Stimulated activated CD4-positive, alpha-beta T cell treated with anti-CD3 and anti-CD28 coated beads, TNF-alpha, amount 100 ng/mL, for 24 hours (primary cell): ENCODE measurements at regions not wholly inside any gene's neighbourhood (a gene's known extent, or its start where the extent isn't known, plus 50 kb on each side); places are given as distances from the start of the nearest gene placed in this dataset.

Source experiments
- DNase-seq, 3 experiments: peaks; one replicate each; pipeline ENCODE4 v3.0.0-alpha.2; 2020; ENCODE audit warnings: low read depth in 3 of 3

- no peak for DNase-seq
Measured at GRCh38 chr5:155838394-155838793, 488.6 kb upstream of the SGCD start.

GRCh38 chr5:155839251-155840037, 487.5 kb upstream of the SGCD start:
- DNase-seq, result no peak

GRCh38 chr5:155844542-155844941, 482.4 kb upstream of the SGCD start:
- no peak for DNase-seq

GRCh38 chr5:155850370-155850769, 476.6 kb upstream of the SGCD start:
- no peak for DNase-seq

GRCh38 chr5:155866971-155867370, 460.0 kb upstream of the SGCD start:
- no peak for DNase-seq

- DNase-seq, result no peak
Measured at GRCh38 chr5:155867522-155868088, 459.4 kb upstream of the SGCD start.

- no peak for DNase-seq
Measured at GRCh38 chr5:155870636-155871035, 456.3 kb upstream of the SGCD start.

GRCh38 chr5:155871623-155872022, 455.3 kb upstream of the SGCD start:
- DNase-seq, result no peak

GRCh38 chr5:155872629-155873220, 454.2 kb upstream of the SGCD start:
- no peak for DNase-seq

GRCh38 chr5:155878991-155879575, 447.9 kb upstream of the SGCD start:
- no peak for DNase-seq

- DNase-seq, result no peak
Measured at GRCh38 chr5:155884041-155884440, 442.9 kb upstream of the SGCD start.

- no peak for DNase-seq
Measured at GRCh38 chr5:155885199-155885598, 441.8 kb upstream of the SGCD start.

- no peak for DNase-seq
Measured at GRCh38 chr5:155886311-155887031, 440.5 kb upstream of the SGCD start.

GRCh38 chr5:155895484-155895883, 431.5 kb upstream of the SGCD start:
- no peak for DNase-seq

GRCh38 chr5:155897761-155898160, 429.2 kb upstream of the SGCD start:
- DNase-seq, result no peak

GRCh38 chr5:155898284-155898683, 428.7 kb upstream of the SGCD start:
- DNase-seq, result no peak

GRCh38 chr5:155903791-155904190, 423.2 kb upstream of the SGCD start:
- DNase-seq, result no peak

- no peak for DNase-seq
Measured at GRCh38 chr5:155905364-155905763, 421.6 kb upstream of the SGCD start.

GRCh38 chr5:155906046-155906445, 420.9 kb upstream of the SGCD start:
- no peak for DNase-seq

- no peak for DNase-seq
Measured at GRCh38 chr5:155908543-155908942, 418.4 kb upstream of the SGCD start.

- DNase-seq, result no peak
Measured at GRCh38 chr5:155912291-155912690, 414.7 kb upstream of the SGCD start.

GRCh38 chr5:155914766-155915165, 412.2 kb upstream of the SGCD start:
- DNase-seq, result no peak
